HS-5 (cell line): ENCODE measurements at regions not wholly inside any gene's neighbourhood (a gene's known extent, or its start where the extent isn't known, plus 50 kb on each side); places are given as distances from the start of the nearest gene placed in this dataset.
"Not testable (repeated sequence)": the region's sequence is repeated elsewhere in the genome, so short reads cannot be mapped to it uniquely, and the experiment has no call there.

Experiments
- DNase-seq: peaks from one replicate; pipeline ENCODE4 v3.0.0-alpha.2; 2012; ENCODE audit warnings: low read depth

GRCh38 chr4:137861682-137862081 is 329.4 kb upstream of the PCDH18 start:
- DNase-seq: no peak

DNA sequence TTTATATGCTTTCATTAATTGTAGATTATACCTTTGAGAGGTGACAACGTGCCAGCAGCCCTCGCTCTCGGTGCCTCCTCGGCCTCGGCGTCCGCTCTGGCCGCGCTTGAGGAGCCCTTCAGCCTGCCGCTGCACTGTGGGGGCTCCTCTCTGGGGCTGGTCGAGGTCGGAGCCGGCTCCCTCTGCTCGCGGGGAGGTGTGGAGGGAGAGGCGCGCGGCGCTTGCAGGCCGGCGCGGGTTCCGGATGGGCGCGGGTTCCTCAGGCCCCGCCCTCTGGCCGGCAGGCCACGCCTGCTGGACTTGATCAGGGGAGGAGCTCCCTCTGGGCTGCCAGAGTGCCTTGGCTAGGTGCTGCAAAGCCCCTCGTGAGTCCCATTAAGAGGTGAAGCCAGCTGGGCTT is 321.1 kb upstream of the PCDH18 start:
- DNase-seq: no peak

GRCh38 chr4:137852326-137852725 is 320.0 kb upstream of the PCDH18 start:
- DNase-seq: no peak

GRCh38 chr4:137851435-137851834 is 319.1 kb upstream of the PCDH18 start:
- DNase-seq: no peak

GRCh38 chr4:137827945-137828344 is 295.7 kb upstream of the PCDH18 start:
- DNase-seq: not testable (repeated sequence)

DNA sequence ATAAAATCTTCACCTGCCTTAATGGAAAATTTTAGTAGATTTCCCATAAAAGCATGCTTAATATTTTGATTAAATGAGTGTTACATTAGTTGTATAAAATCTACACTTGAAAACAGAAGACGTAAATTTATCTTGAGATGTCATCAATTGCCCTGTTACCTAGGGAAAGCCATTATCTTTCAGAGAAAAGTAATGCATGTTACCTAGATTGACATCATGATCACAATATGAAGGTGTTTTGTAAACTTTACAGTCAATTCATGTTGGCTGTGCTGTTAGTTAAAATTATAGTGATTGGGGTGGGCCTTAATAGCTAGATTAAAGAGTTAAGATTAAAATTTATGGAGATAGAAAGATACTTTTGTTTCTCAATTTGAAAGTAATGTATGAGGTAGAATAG is 293.2 kb upstream of the PCDH18 start:
- no peak for DNase-seq

DNA sequence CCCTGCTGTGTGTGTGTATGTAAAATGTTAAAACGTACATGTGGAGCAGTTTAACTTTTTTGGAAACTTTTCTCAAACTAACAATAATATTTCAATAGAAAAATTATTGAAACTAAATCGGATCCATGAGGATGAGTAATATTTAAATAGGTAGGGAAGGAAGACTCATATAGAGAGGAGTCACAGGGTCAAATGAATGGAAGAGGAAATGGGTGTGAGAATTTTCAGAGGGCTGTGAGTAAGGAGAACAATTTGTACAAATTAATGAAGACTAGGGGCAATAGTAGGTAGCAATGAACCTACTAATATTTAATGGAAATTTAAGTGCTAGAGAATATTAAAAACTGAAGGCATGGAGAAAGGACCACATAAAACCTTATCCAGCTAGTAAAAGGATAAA is 290.7 kb upstream of the PCDH18 start:
- no peak for DNase-seq

DNA sequence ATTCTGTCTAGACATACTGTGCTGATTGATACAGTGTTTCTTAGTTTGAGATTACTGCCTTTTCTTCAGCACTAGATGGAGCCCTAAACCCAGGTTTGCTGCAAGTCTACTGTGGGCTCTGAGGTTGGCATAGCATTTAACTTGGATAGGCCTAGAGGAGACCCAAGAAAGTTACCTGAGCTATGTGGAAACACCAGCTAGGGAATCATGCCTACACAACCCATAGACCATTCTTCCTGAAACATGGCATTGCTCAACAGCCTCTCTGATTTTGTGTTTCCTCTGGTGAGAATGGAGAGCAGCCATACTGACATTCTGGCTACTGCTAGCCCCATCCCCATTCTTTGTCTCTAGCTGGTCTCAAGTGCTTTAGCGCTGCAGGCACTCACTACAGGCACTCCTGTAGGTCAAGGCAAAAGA is 287.7 kb upstream of the PCDH18 start:
- peak; percentile 6 for DNase-seq

DNA sequence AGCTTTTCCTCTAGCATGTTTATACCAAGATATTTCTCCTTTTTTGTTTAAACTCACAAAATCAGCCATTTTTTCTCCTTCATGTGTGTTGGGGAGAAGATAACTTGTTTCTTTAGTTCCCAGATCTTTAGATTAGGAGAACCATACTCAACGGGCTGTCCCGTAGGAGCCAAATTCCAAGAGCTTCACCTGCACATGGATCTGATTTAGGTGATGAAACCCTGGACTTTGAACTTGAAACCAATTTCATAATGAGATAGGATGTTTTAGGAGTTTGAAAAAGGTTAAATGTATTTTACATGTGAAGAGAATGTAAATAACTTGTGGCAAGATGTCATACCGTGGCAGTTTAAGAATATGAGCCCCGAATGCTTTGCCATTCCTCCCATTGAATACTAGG is 280.0 kb upstream of the PCDH18 start:
- no peak for DNase-seq

GRCh38 chr4:137806420-137806819 is 274.1 kb upstream of the PCDH18 start:
- no peak for DNase-seq

DNA sequence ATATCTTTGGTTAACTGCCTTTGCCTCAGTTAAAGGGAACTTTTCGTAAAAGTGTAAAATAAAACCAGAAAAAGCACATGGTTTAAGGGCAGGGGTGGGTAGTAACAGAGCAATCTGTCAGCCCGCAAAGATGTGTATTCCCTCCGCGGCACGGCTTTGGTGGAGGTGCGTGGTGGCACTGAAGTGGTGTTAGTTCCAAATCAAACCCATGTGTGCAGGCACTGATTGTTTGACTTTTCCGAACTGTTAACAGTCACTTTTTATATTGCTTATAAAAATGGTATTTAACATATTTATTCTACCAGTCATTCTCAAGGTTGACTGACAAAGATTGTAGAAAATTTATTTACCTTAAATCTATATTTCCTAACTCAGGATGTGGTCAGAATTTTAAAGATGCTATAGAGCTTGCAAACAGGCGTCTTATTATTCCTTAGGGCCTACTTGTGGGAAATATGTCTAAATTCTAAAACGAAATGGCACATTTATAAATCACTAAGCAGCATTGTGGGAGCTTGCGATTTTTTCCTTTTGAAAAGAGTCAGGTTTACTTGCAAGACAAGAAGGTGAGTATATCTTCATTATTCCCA is 272.7 kb upstream of the PCDH18 start:
- no peak for DNase-seq

DNA sequence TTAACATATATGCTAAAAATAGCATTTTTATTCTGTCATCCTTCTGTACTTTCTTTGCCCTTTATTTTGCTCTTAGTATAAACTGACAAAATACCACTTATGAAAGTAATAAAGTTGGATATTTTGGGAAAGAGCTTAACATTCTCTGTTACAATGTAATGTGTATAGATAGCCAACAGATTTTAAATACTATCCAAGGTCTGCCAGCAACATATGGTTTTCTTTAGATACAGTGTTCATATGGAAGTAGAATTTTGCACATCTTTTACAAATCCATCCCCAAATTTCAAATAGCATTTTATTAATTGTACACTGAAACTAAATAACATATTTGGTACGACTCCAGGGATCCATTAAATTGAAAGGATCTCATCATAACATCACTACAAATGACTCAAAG is 268.6 kb upstream of the PCDH18 start:
- no peak for DNase-seq

GRCh38 chr4:137794764-137795254 is 262.5 kb upstream of the PCDH18 start:
- no peak for DNase-seq

DNA sequence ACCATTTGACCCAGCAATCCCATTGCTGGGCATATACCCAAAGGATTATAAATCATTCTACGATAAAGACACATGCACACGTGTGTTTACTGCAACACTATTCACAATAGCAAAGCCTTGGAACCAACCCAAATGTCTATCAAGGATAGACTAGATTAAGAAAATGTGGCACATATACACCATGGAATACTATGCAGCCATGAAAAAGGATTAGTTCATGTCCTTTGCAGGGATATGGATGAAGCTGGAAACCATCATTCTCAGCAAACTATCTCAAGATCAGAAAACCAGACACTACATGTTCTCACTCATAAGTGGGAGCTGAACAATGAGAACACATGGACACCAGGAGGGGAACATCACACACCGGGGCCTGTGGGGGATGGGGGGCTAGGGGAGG is 257.0 kb upstream of the PCDH18 start:
- not testable (repeated sequence) for DNase-seq

GRCh38 chr4:137783923-137784322 is 251.6 kb upstream of the PCDH18 start:
- not testable (repeated sequence) for DNase-seq

DNA sequence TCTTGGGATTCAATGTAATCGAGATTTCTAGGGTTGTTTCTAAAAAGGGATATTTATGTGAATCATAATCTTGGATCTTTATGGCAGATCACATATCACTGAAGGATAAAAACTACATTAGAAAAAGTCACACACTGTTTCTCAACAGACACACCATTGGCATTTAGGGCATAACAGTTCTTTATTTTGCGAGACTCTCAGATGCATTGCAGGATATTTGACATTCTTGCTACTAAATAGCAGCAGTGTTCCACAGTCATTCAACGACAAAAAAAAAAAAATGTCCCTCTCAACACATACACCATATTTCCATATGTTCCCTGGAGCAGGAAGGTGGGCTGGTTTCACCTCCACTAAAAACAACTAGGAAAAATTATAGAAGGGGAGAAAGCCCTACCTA is 243.4 kb upstream of the PCDH18 start:
- DNase-seq: no peak

DNA sequence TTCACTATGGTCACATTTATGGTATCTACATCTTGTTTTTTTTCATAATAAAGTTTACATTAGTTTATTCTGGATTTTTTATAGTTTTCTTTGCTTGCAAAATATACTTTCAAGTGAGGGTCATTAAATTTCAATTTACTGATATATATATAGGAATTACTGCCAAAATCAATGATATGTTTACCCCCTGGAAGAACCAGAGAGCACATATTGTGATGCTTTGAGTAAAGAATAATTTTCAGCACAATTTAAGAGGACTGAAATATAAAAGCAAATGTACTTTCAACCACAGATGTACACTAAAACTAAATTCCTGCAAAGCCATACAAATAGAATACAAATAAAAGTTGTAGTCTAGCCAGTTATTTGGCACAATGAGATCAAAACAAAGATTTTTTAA is 242.2 kb upstream of the PCDH18 start:
- no peak for DNase-seq

DNA sequence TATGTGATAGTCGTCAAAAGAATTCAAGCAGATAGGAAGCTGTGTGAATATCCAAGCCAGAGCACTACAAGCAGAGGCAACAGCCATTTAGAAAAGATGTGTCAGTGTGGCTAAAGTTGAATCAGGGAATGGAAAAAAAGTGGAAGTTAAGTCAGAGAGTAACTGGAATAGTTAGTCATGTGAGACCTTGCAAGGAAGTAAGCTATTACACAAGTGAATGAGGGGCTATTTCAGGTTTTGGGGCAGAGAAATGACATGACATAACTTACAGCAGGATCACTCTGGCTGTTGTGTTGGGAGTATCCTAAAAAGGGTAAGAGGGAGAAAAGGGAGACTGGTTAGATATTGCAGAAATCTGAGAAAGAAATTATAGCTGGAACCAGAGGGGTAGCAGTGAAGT is 236.6 kb upstream of the PCDH18 start:
- DNase-seq: no peak

DNA sequence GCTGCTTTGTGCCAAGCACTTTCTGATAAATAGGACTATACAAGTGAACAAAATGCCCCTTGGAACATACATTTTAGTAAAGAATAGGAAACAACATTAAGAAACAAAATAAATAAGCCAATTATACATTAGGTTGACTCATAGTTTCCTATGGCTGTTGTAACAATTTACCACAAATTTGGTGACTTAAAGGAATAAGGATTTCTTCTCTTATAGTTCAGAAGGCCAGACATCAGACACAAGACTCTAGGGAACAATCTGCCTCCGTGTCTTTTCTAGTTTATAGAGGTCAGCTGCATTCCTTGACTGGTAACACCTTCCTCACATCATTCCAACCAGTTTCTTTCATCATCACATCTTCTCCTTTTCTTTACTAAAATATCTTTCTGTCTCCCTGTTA is 235.9 kb upstream of the PCDH18 start:
- DNase-seq: no peak

DNA sequence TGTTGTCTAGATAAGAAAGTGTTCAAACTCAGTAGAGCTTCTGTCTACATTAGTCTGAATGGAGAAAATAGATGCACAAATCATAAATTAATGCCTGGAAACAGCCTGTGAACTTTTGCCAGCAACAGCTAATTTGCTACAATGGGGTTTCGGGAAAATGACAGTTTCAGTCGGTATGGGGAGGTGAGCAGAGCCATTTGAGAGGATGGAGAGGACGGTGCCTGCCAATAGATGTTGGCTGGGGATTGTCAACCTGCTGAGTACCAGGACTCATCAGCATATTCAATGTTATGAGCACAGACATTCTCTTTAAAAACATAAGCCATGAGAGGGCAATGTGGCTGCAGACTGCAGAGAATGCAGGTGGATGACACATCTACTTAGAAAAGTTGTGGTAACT is 230.3 kb upstream of the PCDH18 start:
- DNase-seq: no peak

DNA sequence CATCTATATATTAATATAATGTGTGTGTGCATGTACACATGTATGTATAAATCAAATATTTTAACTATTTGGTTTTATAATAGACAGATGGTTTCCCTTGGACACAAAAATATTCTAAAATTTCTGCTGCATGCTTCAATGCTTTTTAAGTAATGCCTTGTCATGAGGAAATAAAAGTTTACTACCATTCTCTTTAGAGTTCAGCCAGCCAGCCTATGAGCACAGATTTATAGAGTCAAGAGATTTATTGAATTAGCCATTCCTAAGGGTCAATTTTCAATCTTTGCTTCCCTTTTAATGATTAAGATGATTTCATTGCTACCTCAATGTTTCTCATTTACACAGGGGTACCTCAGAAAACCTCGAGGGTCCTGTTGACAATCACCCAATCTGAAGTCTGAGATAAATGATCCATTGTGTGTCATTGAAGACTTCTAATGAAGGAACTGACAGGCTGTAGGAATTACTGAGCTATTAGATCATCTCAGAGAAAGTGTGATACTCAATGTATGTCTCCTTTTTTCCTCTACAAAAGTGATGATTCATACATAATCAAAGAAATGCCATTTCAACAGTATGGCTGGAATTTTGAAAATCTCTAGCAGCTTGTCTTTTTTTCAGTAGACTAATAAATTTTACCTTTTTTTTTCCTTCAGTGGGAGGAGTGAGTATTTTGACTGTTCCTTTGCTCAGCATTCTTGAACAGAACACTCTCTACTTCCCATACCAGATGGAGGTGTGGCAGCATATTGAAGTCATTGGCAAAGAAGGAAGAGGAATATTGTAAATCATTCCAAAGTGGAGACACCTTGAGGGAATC is 222.6 kb upstream of the PCDH18 start:
- peak; percentile 67 for DNase-seq

GRCh38 chr4:137749466-137749865 is 217.2 kb upstream of the PCDH18 start:
- no peak for DNase-seq

DNA sequence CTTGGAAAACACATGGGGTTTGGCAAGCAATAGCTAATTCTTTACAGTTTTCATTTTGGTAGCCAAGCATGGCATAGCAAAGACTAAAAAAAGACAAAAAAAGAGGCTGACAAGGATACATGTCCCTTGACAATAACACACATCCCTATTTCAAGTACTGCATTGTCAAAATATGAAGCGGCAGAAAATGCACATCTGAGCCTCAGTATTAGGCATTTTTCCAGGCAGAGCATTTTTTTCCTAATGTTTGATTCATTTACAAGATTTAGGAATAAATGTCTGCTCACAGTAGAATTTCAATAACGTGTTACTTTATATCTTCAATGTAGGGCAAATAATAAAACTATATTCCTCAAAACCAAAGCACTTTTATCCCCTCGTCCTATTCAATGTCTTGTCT is 216.3 kb upstream of the PCDH18 start:
- no peak for DNase-seq

DNA sequence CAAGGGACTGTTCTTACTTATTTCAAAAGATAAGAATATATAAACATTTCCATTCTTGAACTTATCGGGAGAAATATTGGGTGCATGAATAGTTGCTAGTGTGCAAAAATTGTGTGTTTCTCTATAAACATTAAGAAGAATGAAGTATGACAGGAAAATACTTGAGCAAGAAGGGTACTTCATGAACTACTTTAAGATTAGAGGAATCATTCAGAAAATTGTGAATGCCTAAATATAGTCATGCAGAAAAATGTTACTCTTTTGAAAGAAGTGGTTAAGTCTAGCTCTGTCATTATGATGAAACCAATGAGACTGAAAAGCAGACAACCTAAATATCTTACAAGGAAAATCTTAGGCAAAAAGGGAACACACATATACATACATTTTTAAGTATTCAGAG is 207.8 kb upstream of the PCDH18 start:
- DNase-seq: no peak
